ENCODE measurements at regions not wholly inside any gene's neighbourhood (a gene's known extent, or its start where the extent isn't known, plus 50 kb on each side); places are given as distances from the start of the nearest gene placed in this dataset.

- DNase-seq (ENCODE audit: low read depth) = no peak
- no peak for TF ChIP-seq CTCF (conservative IDR thresholded peaks at IDR 0.05; ENCODE audit: low read depth, low read length)
Observed at GRCh38 chr5:3127423-3127911, 376.0 kb upstream of the IRX2 start.

GRCh38 chr5:3126639-3127038 lies 375.2 kb upstream of the IRX2 start:
- no peak overlapping the region for H3K4me3 ChIP-seq (ENCODE audit: low read depth, low read length)
- no peak for TF ChIP-seq CTCF (conservative IDR thresholded peaks at IDR 0.05; ENCODE audit: low read depth, low read length)
- no peak for DNase-seq (ENCODE audit: low read depth)

More at GRCh38 chr5:3127423-3127911, 376.0 kb upstream of the IRX2 start:
- no peak overlapping the region for H3K4me3 ChIP-seq (ENCODE audit: low read depth, low read length)

GRCh38 chr5:3124410-3124809 lies 372.9 kb upstream of the IRX2 start:
- H3K4me3 ChIP-seq (ENCODE audit: low read depth, low read length) = no peak overlapping the region
- TF ChIP-seq CTCF (conservative IDR thresholded peaks at IDR 0.05; ENCODE audit: low read depth, low read length) = no peak
- no peak for DNase-seq (ENCODE audit: low read depth)

GRCh38 chr5:3123763-3124157 lies 372.3 kb upstream of the IRX2 start:
- no peak overlapping the region for H3K4me3 ChIP-seq (ENCODE audit: low read depth, low read length)
- DNase-seq (ENCODE audit: low read depth) = no peak
- no peak for TF ChIP-seq CTCF (conservative IDR thresholded peaks at IDR 0.05; ENCODE audit: low read depth, low read length)

GRCh38 chr5:3122985-3123762 lies 371.7 kb upstream of the IRX2 start:
- no peak for TF ChIP-seq CTCF (conservative IDR thresholded peaks at IDR 0.05; ENCODE audit: low read depth, low read length)
- DNase-seq (ENCODE audit: low read depth) = no peak
- no peak overlapping the region for H3K4me3 ChIP-seq (ENCODE audit: low read depth, low read length)

- DNase-seq (ENCODE audit: low read depth) = no peak
- H3K4me3 ChIP-seq (ENCODE audit: low read depth, low read length) = no peak overlapping the region
- TF ChIP-seq CTCF (conservative IDR thresholded peaks at IDR 0.05; ENCODE audit: low read depth, low read length) = no peak
Observed at GRCh38 chr5:3122216-3122615, 370.7 kb upstream of the IRX2 start.

GRCh38 chr5:3121813-3122212 lies 370.3 kb upstream of the IRX2 start:
- TF ChIP-seq CTCF (conservative IDR thresholded peaks at IDR 0.05; ENCODE audit: low read depth, low read length) = no peak
- no peak overlapping the region for H3K4me3 ChIP-seq (ENCODE audit: low read depth, low read length)
- DNase-seq (ENCODE audit: low read depth) = no peak
